NCI-H524 (cell line): ENCODE measurements at regions not wholly inside any gene's neighbourhood (a gene's known extent, or its start where the extent isn't known, plus 50 kb on each side); places are given as distances from the start of the nearest gene placed in this dataset.

Experiments
- DNase-seq, 2 experiments: peaks; one replicate each; lab custom pipeline; 2025; lab: John Stamatoyannopoulos, UW

- no peak for DNase-seq
These were observed 189.7 kb upstream of the SGCD start for GRCh38 chr5:156137071-156137869.

GRCh38 chr5:156142867-156143266 is 184.1 kb upstream of the SGCD start:
- DNase-seq: no peak

- no peak for DNase-seq
These were observed 179.6 kb upstream of the SGCD start for GRCh38 chr5:156147261-156147943.

GRCh38 chr5:156147944-156148285 is 179.0 kb upstream of the SGCD start:
- DNase-seq: no peak

- peak in 1 of 2 experiments; percentile 10 for DNase-seq
These were observed 178.7 kb upstream of the SGCD start for GRCh38 chr5:156148301-156148700.

- no peak for DNase-seq
These were observed 177.8 kb upstream of the SGCD start for GRCh38 chr5:156149213-156149612.

GRCh38 chr5:156153602-156154001 is 173.4 kb upstream of the SGCD start:
- DNase-seq: no peak

- no peak for DNase-seq
These were observed 172.2 kb upstream of the SGCD start for GRCh38 chr5:156154757-156155156.

GRCh38 chr5:156155598-156155997 is 171.4 kb upstream of the SGCD start:
- DNase-seq: no peak

GRCh38 chr5:156164306-156164705 is 162.7 kb upstream of the SGCD start:
- no peak for DNase-seq

- no peak for DNase-seq
These were observed 157.5 kb upstream of the SGCD start for GRCh38 chr5:156169495-156169894.

- DNase-seq: no peak
These were observed 156.5 kb upstream of the SGCD start for GRCh38 chr5:156170351-156170961.

GRCh38 chr5:156174225-156174624 is 152.7 kb upstream of the SGCD start:
- DNase-seq: no peak

GRCh38 chr5:156178117-156178516 is 148.8 kb upstream of the SGCD start:
- DNase-seq: no peak

- DNase-seq: no peak
These were observed 145.3 kb upstream of the SGCD start for GRCh38 chr5:156181656-156182055.

GRCh38 chr5:156182174-156182967 is 144.6 kb upstream of the SGCD start:
- no peak for DNase-seq

GRCh38 chr5:156186760-156187159 is 140.2 kb upstream of the SGCD start:
- no peak for DNase-seq

GRCh38 chr5:156188016-156188415 is 138.9 kb upstream of the SGCD start:
- peak in 1 of 2 experiments; percentile 72 for DNase-seq

GRCh38 chr5:156189628-156190027 is 137.3 kb upstream of the SGCD start:
- DNase-seq: no peak

- no peak for DNase-seq
These were observed 135.4 kb upstream of the SGCD start for GRCh38 chr5:156191547-156191946.

- DNase-seq: no peak
These were observed 129.8 kb upstream of the SGCD start for GRCh38 chr5:156197042-156197635.

GRCh38 chr5:156199045-156199444 is 127.9 kb upstream of the SGCD start:
- no peak for DNase-seq
